Ascending aorta (tissue), 2 donors: ENCODE measurements at regions not wholly inside any gene's neighbourhood (a gene's known extent, or its start where the extent isn't known, plus 50 kb on each side); places are given as distances from the start of the nearest gene placed in this dataset.
"Not testable (repeated sequence)": the region's sequence is repeated elsewhere in the genome, so short reads cannot be mapped to it uniquely, and the experiment has no call there.

ENCODE experiments used
- DNase-seq, 2 donors: peaks; one replicate each; pipeline ENCODE4 v3.0.0-alpha.2; 2019; ENCODE audit warnings: low spot score in 2 of 2
- H3K27ac ChIP-seq, 2 donors: fragments of 200-600 bp; sonication (generic); one replicate each; pipeline ENCODE4 v1.5.1; 2016 to 2017; ENCODE audit warnings: mild to moderate bottlenecking in 1 of 2
- H3K27me3 ChIP-seq: fragments of 200-600 bp; sonication (generic); one replicate; pipeline ENCODE4 v1.5.1; 2017
- H3K36me3 ChIP-seq, 2 donors: fragments of 200-600 bp; sonication (generic); one replicate each; pipeline ENCODE4 v1.5.1; 2016
- H3K4me1 ChIP-seq, 2 donors: fragments of 200-600 bp; sonication (generic); one replicate each; pipeline ENCODE4 v1.5.1; 2016 to 2017; ENCODE audit warnings: mild to moderate bottlenecking in 1 of 2
- H3K4me3 ChIP-seq, 2 donors: fragments of 200-600 bp; sonication (generic); one replicate each; pipeline ENCODE4 v1.5.1; 2016 to 2017; ENCODE audit warnings: mild to moderate bottlenecking in 1 of 2
- H3K9me3 ChIP-seq, 2 donors: fragments of 200-600 bp; sonication (generic); one replicate each; pipeline ENCODE4 v1.5.1; 2016
- CTCF ChIP-seq, 3 experiments: fragments of 200-600 bp in 2 of 3; fragments of 450-650 bp in 1 of 3; sonication (generic) in 2 of 3; IDR thresholded peaks; one replicate each; pipeline ENCODE4 v1.5.1; 2016 to 2019; ENCODE audit warnings: antibody characterized with exemption in 3 of 3, mild to moderate bottlenecking in 1 of 3, moderate library complexity in 1 of 3
- intact Hi-C: fragments of 100-400 bp; cut with DNase I; formaldehyde crosslinking; loops from one replicate; pipeline ENCODE4 v1.15.1; 2023

- TF ChIP-seq CTCF (IDR thresholded peaks at IDR 0.05) = no peak
- Histone ChIP-seq H3K4me1 (no peaks in the 10 kb centered on the region), H3K36me3 (no peaks in the 10 kb centered on the region), H3K27me3 (no peaks in the 10 kb centered on the region), H3K27ac (no peak overlapping the region), H3K4me3 (no peak overlapping the region), H3K9me3 (no peaks in the 10 kb centered on the region)
- DNase-seq = no peak
- intact Hi-C loops = no loop called here
These were observed 711.0 kb upstream of the CTNND2 start for GRCh38 chr5:12615141-12615820.

- no peaks in the 10 kb centered on the region for H3K36me3 ChIP-seq
- no peaks in the 10 kb centered on the region for H3K4me1 ChIP-seq
- H3K9me3 ChIP-seq = no peaks in the 10 kb centered on the region
- H3K27me3 ChIP-seq = no peaks in the 10 kb centered on the region
- no peak overlapping the region for H3K27ac ChIP-seq
- no peak overlapping the region for H3K4me3 ChIP-seq
- no peak for DNase-seq
- intact Hi-C loops = no loop called here
- no peak for TF ChIP-seq CTCF (IDR thresholded peaks at IDR 0.05)
These were observed 710.4 kb upstream of the CTNND2 start for GRCh38 chr5:12614608-12615007.

DNA sequence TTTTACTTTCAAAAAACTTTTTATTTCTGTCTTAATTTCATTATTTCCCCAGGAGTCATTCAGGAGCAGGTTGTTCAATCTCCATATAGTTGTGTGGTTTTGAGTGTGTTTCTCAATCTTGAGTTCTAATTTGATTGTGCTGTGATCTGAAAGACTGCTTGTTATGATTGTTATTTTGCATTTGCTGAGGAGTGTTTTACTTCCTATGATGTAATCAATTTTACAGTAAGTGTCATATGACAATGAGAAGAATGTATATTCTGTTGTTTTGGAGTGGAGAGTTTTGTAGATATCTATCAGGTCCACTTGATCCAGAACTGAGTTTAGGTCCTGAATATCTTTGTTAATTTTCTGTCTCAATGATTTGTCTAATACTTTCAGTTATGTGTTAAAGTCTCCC lies 706.9 kb upstream of the CTNND2 start:
- Histone ChIP-seq H3K4me3 (no peak overlapping the region), H3K9me3 (no peaks in the 10 kb centered on the region), H3K4me1 (no peaks in the 10 kb centered on the region), H3K27me3 (no peaks in the 10 kb centered on the region), H3K27ac (no peak overlapping the region), H3K36me3 (no peaks in the 10 kb centered on the region)
- no peak for DNase-seq
- intact Hi-C loops = no loop called here
- TF ChIP-seq CTCF (IDR thresholded peaks at IDR 0.05) = no peak

- DNase-seq, H3K36me3 ChIP-seq, H3K27me3 ChIP-seq, H3K9me3 ChIP-seq, H3K27ac ChIP-seq, H3K4me1 ChIP-seq, H3K4me3 ChIP-seq, intact Hi-C loops: not testable (repeated sequence)
These were observed 703.6 kb upstream of the CTNND2 start for GRCh38 chr5:12607817-12608216.

- H3K4me1 ChIP-seq = no peaks in the 10 kb centered on the region
- DNase-seq = no peak
- no peak overlapping the region for H3K4me3 ChIP-seq
- H3K36me3 ChIP-seq = no peaks in the 10 kb centered on the region
- no peak overlapping the region for H3K27ac ChIP-seq
- TF ChIP-seq CTCF (IDR thresholded peaks at IDR 0.05) = no peak
- no peaks in the 10 kb centered on the region for H3K27me3 ChIP-seq
- intact Hi-C loops = no loop called here
- no peaks in the 10 kb centered on the region for H3K9me3 ChIP-seq
These were observed 688.0 kb upstream of the CTNND2 start for GRCh38 chr5:12592228-12592627.

GRCh38 chr5:12586406-12586805 lies 682.2 kb upstream of the CTNND2 start:
- H3K36me3 ChIP-seq = no peaks in the 10 kb centered on the region
- H3K27ac ChIP-seq = no peak overlapping the region
- intact Hi-C loops = no loop called here
- DNase-seq = no peak
- H3K4me3 ChIP-seq = no peak overlapping the region
- H3K9me3 ChIP-seq = no peaks in the 10 kb centered on the region
- no peaks in the 10 kb centered on the region for H3K4me1 ChIP-seq
- no peak for TF ChIP-seq CTCF (IDR thresholded peaks at IDR 0.05)
- no peaks in the 10 kb centered on the region for H3K27me3 ChIP-seq

GRCh38 chr5:12578803-12579202 lies 674.6 kb upstream of the CTNND2 start:
- H3K4me1 ChIP-seq, H3K4me3 ChIP-seq, H3K9me3 ChIP-seq, H3K36me3 ChIP-seq, H3K27ac ChIP-seq, H3K27me3 ChIP-seq, DNase-seq, intact Hi-C loops: not testable (repeated sequence)

- H3K4me3 ChIP-seq, DNase-seq, H3K27ac ChIP-seq, H3K4me1 ChIP-seq, H3K9me3 ChIP-seq, H3K36me3 ChIP-seq, H3K27me3 ChIP-seq, intact Hi-C loops: not testable (repeated sequence)
These were observed 672.7 kb upstream of the CTNND2 start for GRCh38 chr5:12576953-12577352.

DNA sequence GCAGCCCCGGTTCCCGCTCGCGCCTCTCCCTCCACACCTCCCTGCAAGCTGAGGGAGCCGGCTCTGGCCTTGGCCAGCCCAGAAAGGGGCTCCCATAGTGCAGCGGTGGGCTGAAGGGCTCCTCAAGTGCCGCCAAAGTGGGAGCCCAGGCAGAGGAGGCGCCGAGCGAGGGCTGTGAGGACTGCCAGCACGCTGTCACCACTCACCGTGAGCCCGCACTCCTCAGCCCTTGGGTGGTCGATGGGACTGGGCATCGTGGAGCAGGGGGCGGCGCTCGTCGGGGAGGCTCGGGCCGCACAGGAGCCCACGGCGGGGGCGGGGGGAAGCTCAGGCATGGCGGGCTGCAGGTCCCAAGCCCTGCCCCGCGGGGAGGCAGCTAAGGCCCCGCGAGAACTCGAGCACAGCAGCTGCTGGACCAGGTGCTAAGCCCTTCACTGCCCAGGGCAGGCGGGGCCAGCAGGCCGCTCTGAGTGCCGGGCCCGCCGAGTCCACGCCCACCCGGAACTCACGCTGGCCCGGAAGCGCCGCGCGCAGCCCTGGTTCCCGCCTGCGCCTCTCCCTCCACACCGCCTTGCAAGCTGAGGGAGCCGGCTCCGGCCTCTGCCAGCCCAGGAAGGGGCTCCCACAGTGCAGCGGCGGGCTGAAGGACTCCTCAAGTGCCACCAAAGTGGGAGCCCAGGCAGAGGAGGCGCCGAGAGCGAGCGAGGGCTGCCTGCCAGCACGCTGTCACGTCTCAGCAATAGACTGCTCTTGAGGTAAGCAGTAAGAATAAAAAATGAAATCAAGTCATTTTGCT lies 670.2 kb upstream of the CTNND2 start:
- H3K27me3 ChIP-seq, H3K27ac ChIP-seq, H3K9me3 ChIP-seq, intact Hi-C loops, H3K4me3 ChIP-seq, H3K36me3 ChIP-seq, DNase-seq, H3K4me1 ChIP-seq: not testable (repeated sequence)
